DMS153 (cell line): ENCODE measurements at regions not wholly inside any gene's neighbourhood (a gene's known extent, or its start where the extent isn't known, plus 50 kb on each side); places are given as distances from the start of the nearest gene placed in this dataset.
"Not testable (repeated sequence)": the region's sequence is repeated elsewhere in the genome, so short reads cannot be mapped to it uniquely, and the experiment has no call there.

Source experiments
- DNase-seq: peaks from one replicate; lab custom pipeline; 2025; lab: John Stamatoyannopoulos, UW

- not testable (repeated sequence) for DNase-seq
Measured at GRCh38 chr12:131631889-131632651, 78.8 kb upstream of the SFSWAP start.

DNA sequence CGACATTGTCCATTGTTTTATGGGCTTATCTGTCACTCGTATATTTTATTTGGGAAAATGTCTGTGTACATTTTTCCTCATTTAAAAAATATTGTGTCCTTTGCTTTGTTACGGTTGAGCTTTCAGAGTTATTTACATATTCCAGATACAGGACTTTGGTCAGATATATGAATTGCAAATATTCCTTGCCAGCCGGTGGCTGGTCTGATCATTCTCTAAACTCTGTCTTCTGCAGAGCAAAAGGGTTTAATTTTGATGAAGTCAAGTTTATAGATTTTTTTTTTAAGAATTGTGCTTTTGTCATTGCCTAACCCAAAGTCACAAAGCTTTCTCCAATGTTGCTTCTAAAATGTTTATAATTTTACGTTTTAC, 78.3 kb upstream of the SFSWAP start:
- not testable (repeated sequence) for DNase-seq

DNA sequence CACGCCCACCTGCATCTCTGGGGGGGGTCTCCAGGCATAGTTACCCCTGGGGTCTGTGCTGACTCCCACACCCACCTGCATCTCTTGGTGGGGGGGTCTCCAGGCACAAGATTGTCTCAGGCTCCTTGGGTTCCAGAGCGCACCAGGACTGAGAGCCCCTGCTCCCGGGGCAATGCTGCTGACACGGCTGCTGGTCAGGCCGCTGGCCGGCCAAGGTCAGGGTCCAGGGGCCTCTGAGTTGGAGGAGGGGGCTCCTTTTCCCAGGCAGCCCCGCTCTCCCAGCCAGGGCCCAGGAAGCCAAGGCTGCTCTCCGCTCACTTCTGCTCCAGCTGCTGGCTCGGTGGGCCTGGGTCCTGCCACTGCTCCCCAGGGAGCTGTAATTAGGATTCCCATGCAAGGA, 77.3 kb upstream of the SFSWAP start:
- DNase-seq, result not testable (repeated sequence)

DNA sequence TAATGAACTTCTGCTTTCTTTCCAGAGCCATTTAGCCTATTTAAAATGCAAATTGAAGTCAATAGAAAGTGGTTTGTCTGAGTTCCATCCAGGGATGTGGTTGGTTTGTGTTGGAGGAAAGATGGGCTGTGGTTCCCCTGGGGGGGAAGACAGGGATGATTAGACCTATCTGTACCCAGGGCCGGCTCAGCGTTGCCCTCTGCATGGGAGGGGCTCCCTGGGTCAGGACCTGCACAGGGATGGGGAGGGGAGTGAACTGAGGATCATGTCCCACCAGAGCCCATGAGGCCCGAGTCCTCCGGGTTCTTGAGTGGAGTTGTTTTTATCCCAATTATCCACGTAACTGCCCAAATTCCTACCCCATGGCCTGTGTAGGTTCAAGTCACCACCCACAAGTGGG, 76.9 kb upstream of the SFSWAP start:
- no peak for DNase-seq

DNA sequence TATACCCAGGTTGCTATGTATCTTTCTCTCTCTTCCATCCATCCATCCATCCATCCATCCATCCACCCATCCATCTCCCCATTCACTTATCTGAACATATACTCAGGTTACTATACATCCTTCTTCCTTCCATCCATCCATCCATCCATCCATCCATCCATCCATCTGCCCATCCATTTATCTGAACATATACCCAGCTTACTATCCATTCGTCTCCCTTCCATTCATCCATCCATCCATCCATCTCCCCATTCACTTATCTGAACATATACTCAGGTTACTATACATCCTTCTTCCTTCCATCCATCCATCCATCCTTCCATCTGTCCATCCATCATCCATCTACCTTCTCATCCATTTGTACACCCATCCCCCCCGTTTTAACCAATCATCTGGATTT, 75.9 kb upstream of the SFSWAP start:
- not testable (repeated sequence) for DNase-seq

DNA sequence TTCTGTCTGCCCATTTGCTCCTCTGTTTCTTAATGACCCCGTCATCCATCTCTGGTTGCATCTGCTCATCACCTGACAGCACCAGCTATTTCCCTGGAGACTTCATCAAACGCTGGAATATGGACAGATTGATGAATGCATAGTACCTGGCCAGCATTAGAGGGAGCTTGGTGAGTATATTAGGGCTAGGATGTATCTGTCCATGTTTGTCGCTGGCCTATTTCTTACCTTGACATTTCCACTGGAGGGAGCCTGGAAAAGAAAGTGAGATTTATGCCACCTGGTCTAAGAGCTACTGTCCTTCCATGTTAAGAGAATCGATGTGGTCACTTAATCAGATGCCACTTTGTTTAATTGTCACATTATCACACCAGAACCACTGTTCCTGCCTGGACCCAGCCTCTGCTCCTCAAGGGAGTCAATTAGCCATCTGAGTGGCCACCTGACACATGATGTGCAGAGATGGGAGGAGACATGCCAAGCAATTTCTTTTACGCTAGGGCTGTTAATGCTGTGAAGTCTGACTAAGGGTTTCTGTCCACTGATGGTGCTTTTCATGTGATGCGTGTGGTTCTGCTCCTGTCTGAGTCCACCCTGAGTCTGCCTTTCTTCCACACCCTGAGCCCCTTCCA, 75.3 kb upstream of the SFSWAP start:
- no peak for DNase-seq

- no peak for DNase-seq
Measured at GRCh38 chr12:131636266-131636665, 74.6 kb upstream of the SFSWAP start.

GRCh38 chr12:131636940-131637750, 73.7 kb upstream of the SFSWAP start:
- no peak for DNase-seq

DNA sequence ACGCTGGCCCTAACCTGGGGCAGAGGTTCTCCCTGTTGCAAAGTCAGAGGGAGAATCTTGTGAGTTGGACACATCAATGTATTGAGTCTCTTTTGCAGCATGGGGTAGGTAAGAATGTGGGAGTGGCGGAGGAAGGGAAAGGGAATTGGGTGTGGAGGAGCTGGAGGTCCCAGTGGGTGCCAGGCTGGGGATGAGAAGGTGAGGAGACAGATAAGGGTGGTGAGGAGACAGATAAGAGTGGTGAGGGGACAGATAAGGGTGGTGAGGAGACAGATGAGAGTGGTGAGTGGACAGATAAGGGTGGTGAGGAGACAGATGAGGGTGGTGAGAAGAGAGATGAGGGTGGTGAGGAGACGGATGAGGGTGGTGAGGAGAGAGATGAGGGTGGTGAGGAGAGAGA, 72.9 kb upstream of the SFSWAP start:
- DNase-seq, result no peak

GRCh38 chr12:131639270-131639940, 71.5 kb upstream of the SFSWAP start:
- DNase-seq, result no peak

- no peak for DNase-seq
Measured at GRCh38 chr12:131640525-131640924, 70.4 kb upstream of the SFSWAP start.

DNA sequence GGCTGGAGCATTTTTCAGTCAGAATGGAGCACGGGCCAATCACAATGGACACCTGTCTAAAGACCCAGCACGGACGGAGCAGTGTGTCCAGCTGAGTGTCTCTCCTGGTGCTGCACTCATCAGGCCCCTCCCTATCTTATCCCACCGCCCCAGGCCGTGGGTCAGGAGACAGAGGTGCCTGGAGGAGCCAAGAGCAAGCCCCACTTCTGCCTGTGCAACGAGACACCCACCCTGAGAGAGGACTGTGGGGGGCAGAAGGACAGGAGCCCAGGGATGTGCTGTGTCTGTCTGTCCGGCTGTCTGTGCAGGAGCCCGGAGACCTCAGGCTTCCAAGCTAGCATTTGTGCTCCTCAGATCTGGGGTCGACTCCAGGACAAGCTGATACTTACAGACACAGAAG, 69.6 kb upstream of the SFSWAP start:
- DNase-seq, result no peak

DNA sequence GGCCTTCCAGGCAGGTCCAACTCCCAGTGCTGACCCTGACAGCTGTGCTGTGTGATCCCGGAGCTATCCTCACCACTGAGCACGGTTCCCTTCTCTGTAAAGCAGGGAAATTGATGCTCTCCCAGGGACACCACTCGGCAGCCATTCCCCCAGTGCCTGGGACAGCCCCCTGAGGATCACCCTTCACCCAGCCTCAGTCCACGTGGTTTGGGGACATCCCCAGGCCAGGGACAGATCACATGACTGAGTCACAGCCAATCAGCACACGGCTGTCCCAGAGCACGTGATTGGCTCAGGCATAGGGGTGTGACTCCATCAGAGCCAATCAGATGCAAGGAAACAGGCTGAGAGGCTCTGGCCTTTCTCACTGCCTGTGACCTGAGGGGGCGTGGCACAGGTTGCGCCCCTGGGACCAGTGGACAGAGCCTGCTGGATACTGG, 68.8 kb upstream of the SFSWAP start:
- DNase-seq, result no peak

GRCh38 chr12:131642771-131643170, 68.1 kb upstream of the SFSWAP start:
- DNase-seq, result no peak

GRCh38 chr12:131643631-131644452, 67.0 kb upstream of the SFSWAP start:
- no peak for DNase-seq

DNA sequence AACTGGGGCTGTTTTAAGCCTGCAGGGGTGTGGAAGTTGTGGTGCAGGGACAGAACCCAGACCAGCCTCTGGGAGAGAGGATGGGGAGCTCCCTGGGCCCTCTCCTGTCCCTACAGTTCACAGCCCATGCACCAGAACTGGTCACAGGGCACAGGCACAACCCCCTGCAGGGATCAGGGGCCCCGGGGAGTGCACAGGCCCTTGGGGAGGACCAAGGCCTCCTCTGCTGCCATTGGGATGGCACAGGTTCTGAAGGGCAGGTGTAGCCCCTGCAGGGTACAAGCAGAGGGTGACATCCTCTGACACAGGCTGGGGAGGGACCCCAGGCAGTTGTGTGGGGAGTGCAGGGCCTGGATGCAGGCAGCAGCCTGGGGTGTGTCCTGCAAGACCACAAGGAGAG, 66.4 kb upstream of the SFSWAP start:
- no peak for DNase-seq

GRCh38 chr12:131644917-131645316, 66.0 kb upstream of the SFSWAP start:
- not testable (repeated sequence) for DNase-seq

DNA sequence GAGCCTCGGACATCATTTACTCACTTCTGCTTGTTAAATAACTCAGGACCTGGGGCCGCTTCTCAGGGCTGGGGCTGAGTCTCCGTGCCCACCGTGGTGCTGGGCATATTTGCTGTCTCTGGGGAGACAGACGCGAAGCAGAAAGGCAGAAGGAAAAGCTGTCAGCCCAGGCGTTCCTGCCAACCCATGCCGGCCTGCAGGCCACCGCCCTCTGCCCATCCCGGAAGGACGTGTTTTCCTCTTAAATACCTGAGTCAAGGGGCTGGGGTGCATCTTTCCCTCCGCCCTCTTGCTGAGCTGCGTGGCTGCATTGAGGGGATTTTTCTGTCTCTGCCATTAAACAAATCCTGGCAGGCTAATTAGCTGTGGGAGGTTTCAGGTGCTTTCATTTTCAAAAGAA, 65.3 kb upstream of the SFSWAP start:
- not testable (repeated sequence) for DNase-seq

DNA sequence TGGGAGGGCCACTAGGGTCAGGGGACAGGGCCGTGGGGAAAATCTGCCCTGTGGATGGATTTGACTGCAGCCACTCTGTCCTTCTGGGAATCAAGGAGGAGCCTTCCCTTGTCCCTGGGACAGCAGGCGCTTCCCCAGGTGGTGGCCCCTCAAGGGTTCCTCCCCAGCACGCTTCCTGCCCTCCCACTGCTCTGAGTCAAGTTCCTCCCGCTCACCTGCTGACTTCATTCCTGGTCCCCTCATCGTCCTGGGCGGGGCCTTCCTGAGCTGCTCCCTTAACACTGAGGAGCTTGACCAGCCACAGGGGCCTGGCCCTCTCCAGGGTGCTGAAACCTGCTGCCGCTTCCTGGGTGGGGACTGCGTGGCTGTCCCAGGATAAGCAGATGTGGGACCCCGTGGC, 64.4 kb upstream of the SFSWAP start:
- DNase-seq, result not testable (repeated sequence)

- no peak for DNase-seq
Measured at GRCh38 chr12:131647667-131648066, 63.2 kb upstream of the SFSWAP start.

- not testable (repeated sequence) for DNase-seq
Measured at GRCh38 chr12:131655469-131656174, 55.3 kb upstream of the SFSWAP start.
